Lung (tissue), 11 donors: ENCODE measurements at regions not wholly inside any gene's neighbourhood (a gene's known extent, or its start where the extent isn't known, plus 50 kb on each side); places are given as distances from the start of the nearest gene placed in this dataset.
A peak's percentile ranks its signal among the peaks of the same experiment; 100 is the strongest.

Experiments used
- ATAC-seq: fragments of 200-7000 bp; cut with Tn5 transposase; one replicate; pipeline ENCODE4 v1.9.1; 2020; ENCODE audit warnings: moderate number of reproducible peaks; ENCODE audit not compliant: insufficient read depth, low FRiP score
- DNase-seq, 3 donors: peaks; one replicate each; pipeline ENCODE4 v3.0.0-alpha.2; 2013 to 2017
- H3K27ac ChIP-seq, 2 donors: one replicate each; pipeline ENCODE4 v1.5.1; 2013; ENCODE audit warnings: mild to moderate bottlenecking in 2 of 2, moderate library complexity in 2 of 2, control low read depth in 1 of 2, inconsistent platforms in 1 of 2, low read depth in 1 of 2, low read length in 1 of 2
- H3K27me3 ChIP-seq, 3 donors: one replicate each; pipeline ENCODE4 v1.5.1; 2013; ENCODE audit warnings: low read length in 2 of 3; ENCODE audit not compliant: control insufficient read depth in 3 of 3, insufficient read depth in 3 of 3
- H3K36me3 ChIP-seq, 4 donors: one replicate each; pipeline ENCODE4 v1.5.1; 2013; ENCODE audit warnings: low read length in 4 of 4, mild to moderate bottlenecking in 1 of 4, moderate library complexity in 1 of 4; ENCODE audit not compliant: control insufficient read depth in 4 of 4, insufficient read depth in 4 of 4
- H3K4me1 ChIP-seq, 5 donors: one replicate each; pipeline ENCODE4 v1.5.1; 2013; ENCODE audit warnings: low read length in 5 of 5, mild to moderate bottlenecking in 2 of 5, moderate library complexity in 1 of 5; ENCODE audit not compliant: control insufficient read depth in 5 of 5, insufficient read depth in 5 of 5
- H3K4me3 ChIP-seq: one replicate; pipeline ENCODE4 v1.5.1; 2013; ENCODE audit warnings: mild to moderate bottlenecking, control low read depth, moderate library complexity
- H3K9ac ChIP-seq, 2 donors: one replicate each; pipeline ENCODE4 v1.5.1; 2013; ENCODE audit warnings: low read length in 2 of 2, control low read depth in 1 of 2; ENCODE audit not compliant: insufficient read depth in 1 of 2
- H3K9me3 ChIP-seq, 4 donors: one replicate each; pipeline ENCODE4 v1.5.1; 2013; ENCODE audit warnings: low read length in 3 of 4, mild to moderate bottlenecking in 1 of 4, moderate library complexity in 1 of 4; ENCODE audit not compliant: control insufficient read depth in 4 of 4, insufficient read depth in 3 of 4
- WGBS, 2 donors: extraction: QIAGEN DNeasy Blood & Tissue Kit; methylation state at CpG; one replicate each; pipeline ENCODE4 v1.1.7; 2013; 5-methylcytosine and 5-hydroxymethylcytosine counted together
- TF ChIP-seq, protein P1 (sequence below): IDR thresholded peaks from 2 replicates; pipeline ENCODE4 v1.5.1; 2012; ENCODE audit warnings: mild to moderate bottlenecking; ENCODE audit errors: control extremely low read depth, extremely low read depth
- donor health status: control.
- donor health status: control.
- donor health status: Bipolar disorder and iron deficiency.
- donor health status: healthy.
- donor health status: DM: yes; HTN: yes; CAD: no.

DNA sequence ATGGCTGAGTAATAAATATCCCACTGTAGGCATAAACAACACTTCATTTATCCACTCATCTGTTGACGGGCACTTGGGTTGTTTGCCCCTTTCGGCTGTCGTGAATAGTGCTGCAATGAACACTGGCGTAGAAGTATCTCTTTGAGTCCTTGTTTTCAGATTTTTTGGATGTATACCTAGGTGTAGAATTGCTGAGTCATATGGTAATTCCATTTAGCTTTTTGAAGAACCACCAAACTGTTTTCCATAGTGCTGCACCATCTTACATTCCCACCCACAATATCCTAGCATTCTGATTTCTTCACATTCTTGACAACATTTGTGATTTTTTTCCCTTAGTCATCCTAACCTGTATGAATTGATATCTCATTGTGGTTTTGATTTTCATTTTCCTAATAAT is 109.0 kb downstream of the NXNL2 start:
- Histone ChIP-seq H3K4me1 (peaks cover 0 to 13% (median 0%) of the 10 kb centered on the region in 5 donors), H3K36me3 (no peaks in the 10 kb centered on the region), H3K9ac (no peak overlapping the region), H3K27me3 (no peaks in the 10 kb centered on the region), H3K9me3 (peaks cover 0 to 1% (median 0%) of the 10 kb centered on the region in 4 donors), H3K4me3 (no peak overlapping the region), H3K27ac (no peak overlapping the region)
- 83 to 88% methylated on average over 4 of the region's 4 CpGs for WGBS, 2 donors
- no peak for DNase-seq
- no peak for ATAC-seq
- TF ChIP-seq, protein P1, sequence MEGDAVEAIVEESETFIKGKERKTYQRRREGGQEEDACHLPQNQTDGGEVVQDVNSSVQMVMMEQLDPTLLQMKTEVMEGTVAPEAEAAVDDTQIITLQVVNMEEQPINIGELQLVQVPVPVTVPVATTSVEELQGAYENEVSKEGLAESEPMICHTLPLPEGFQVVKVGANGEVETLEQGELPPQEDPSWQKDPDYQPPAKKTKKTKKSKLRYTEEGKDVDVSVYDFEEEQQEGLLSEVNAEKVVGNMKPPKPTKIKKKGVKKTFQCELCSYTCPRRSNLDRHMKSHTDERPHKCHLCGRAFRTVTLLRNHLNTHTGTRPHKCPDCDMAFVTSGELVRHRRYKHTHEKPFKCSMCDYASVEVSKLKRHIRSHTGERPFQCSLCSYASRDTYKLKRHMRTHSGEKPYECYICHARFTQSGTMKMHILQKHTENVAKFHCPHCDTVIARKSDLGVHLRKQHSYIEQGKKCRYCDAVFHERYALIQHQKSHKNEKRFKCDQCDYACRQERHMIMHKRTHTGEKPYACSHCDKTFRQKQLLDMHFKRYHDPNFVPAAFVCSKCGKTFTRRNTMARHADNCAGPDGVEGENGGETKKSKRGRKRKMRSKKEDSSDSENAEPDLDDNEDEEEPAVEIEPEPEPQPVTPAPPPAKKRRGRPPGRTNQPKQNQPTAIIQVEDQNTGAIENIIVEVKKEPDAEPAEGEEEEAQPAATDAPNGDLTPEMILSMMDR = no peak

DNA sequence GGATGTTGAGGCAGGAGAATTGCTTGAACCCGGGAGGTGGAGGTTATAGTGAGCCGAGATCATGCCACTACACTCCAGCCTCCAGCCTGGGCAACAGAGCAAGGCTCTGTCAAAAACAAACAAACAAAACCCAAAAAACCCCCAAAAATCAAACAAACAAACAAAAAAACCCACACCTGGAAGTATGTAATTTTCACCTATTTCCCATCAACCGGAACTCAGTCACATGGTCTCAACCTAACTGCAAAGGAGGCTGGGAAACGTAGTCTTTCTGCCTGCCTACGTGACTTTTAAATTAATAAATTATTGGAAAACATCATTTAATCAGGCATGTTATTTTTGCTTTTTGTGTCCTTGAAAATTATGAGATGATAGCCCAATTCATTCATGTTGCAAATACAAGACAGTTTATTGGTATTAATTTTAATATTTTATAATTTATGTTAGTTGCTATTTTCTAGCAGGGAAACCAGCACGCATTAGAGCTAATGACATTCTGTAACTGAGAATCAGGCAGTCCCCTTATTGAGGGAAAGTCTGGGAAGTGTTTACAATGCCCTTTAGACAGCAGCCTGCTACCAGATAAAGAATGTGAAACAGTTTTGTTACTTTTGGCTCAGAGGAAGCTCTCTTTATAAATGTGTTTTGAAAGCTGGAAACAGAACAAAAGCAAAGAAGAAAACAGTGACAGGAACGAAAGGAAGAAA is 110.3 kb downstream of the NXNL2 start:
- TF ChIP-seq, protein P1 = no peak
- Histone ChIP-seq H3K9ac (peak overlapping the region in 1 of 2 donors; percentile 28), H3K27me3 (no peaks in the 10 kb centered on the region), H3K36me3 (no peaks in the 10 kb centered on the region), H3K27ac (no peak overlapping the region), H3K4me1 (peaks cover 0 to 13% (median 0%) of the 10 kb centered on the region in 5 donors), H3K4me3 (no peak overlapping the region), H3K9me3 (peaks cover 0 to 1% (median 0%) of the 10 kb centered on the region in 4 donors)
- 70 to 81% methylated on average over 7 of the region's 7 CpGs for WGBS, 2 donors
- DNase-seq = peak in 2 of 3 donors; percentile 73 to 75
- ATAC-seq = no peak

DNA sequence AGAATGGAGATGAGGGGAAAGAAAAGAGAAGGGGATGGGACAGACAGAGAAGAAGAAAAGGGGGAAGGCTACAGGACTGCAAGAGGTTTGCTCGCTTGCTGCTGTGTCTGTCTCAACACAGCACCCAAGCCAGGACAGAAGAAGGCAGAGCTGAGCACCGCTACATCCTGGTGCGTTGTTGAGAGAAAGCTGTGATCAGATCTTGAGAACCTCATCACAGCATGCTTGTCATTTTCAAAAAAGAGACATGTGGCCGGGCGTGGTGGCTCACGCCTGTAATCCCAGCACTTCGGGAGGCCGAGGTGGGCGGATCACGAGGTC is 110.9 kb downstream of the NXNL2 start:
- Histone ChIP-seq H3K4me1 (peaks cover 0 to 13% (median 0%) of the 10 kb centered on the region in 5 donors), H3K27ac (no peak overlapping the region), H3K9me3 (peaks cover 0 to 1% (median 0%) of the 10 kb centered on the region in 4 donors), H3K27me3 (no peaks in the 10 kb centered on the region), H3K36me3 (no peaks in the 10 kb centered on the region), H3K4me3 (no peak overlapping the region), H3K9ac (peak overlapping the region in 1 of 2 donors; percentile 28)
- WGBS, 2 donors = 79 to 88% methylated on average over 10 of the region's 10 CpGs
- no peak for ATAC-seq
- TF ChIP-seq, protein P1 = no peak
- no peak for DNase-seq
